HFF-Myc (cell line): ENCODE measurements at regions not wholly inside any gene's neighbourhood (a gene's known extent, or its start where the extent isn't known, plus 50 kb on each side); places are given as distances from the start of the nearest gene placed in this dataset.

Experiments
- DNase-seq: peaks from one replicate; pipeline ENCODE4 v3.0.0-alpha.2; 2011; ENCODE audit warnings: low read depth; ENCODE audit errors: extremely low read depth
- H3K4me3 ChIP-seq: replicated peaks from 2 replicates; pipeline ENCODE4 v1.5.1; 2011; ENCODE audit warnings: low read depth, mild to moderate bottlenecking, control low read depth, low read length
- TF ChIP-seq, protein P1 (sequence below): IDR thresholded peaks from 2 replicates; pipeline ENCODE4 v1.5.1; 2012; ENCODE audit warnings: mild to moderate bottlenecking, low read depth, low read length, control low read depth; ENCODE audit errors: missing control alignments

DNA sequence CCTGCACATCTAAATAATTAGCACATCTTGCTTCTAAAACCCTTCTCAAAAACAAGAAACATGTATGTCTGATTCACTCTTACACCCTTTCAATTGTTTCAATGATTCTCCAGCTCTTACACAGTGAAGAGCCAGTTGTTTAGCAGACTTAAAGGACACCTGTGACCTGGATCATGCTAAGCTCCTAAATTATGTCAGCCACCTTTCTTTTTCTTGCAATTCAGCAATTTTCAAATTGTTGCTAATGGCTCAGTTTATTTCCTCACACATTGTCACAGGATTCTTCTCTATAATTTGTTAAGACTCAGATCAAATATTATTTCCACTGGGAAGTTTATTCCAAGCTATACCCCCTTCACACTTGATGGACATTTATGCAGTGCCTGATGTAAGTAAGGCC lies 413.2 kb downstream of the PLA2G4A start:
- H3K4me3 ChIP-seq: no peak overlapping the region
- no peak for DNase-seq
- TF ChIP-seq, protein P1, sequence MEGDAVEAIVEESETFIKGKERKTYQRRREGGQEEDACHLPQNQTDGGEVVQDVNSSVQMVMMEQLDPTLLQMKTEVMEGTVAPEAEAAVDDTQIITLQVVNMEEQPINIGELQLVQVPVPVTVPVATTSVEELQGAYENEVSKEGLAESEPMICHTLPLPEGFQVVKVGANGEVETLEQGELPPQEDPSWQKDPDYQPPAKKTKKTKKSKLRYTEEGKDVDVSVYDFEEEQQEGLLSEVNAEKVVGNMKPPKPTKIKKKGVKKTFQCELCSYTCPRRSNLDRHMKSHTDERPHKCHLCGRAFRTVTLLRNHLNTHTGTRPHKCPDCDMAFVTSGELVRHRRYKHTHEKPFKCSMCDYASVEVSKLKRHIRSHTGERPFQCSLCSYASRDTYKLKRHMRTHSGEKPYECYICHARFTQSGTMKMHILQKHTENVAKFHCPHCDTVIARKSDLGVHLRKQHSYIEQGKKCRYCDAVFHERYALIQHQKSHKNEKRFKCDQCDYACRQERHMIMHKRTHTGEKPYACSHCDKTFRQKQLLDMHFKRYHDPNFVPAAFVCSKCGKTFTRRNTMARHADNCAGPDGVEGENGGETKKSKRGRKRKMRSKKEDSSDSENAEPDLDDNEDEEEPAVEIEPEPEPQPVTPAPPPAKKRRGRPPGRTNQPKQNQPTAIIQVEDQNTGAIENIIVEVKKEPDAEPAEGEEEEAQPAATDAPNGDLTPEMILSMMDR: no peak

DNA sequence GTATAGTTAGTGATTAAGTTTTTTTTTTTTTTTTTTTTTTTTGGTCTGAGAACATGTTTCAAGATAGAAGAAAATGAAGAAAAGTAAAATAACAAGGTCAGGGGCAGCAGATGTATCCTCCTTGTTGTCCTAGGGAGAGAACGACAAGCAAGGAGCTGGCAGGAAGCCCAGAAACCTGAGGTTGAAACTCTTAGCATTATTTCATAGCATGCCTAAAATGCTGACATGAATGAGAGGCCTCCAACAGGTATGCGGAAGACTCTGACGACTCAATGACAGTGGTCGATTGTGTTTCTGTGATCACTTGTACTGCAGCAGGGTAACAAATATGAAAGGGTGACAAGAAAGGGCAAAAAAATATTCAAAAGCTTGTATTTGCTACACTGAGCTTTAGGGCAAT lies 415.9 kb downstream of the PLA2G4A start:
- TF ChIP-seq, protein P1: no peak
- no peak overlapping the region for H3K4me3 ChIP-seq
- no peak for DNase-seq

GRCh38 chr1:187245201-187245600 lies 416.5 kb downstream of the PLA2G4A start:
- no peak for DNase-seq
- TF ChIP-seq, protein P1: no peak
- no peak overlapping the region for H3K4me3 ChIP-seq

- TF ChIP-seq, protein P1: no peak
- no peak for DNase-seq
- H3K4me3 ChIP-seq: no peak overlapping the region
These were observed 420.4 kb downstream of the PLA2G4A start for GRCh38 chr1:187249196-187249595.

GRCh38 chr1:187252923-187253322 lies 424.2 kb downstream of the PLA2G4A start:
- DNase-seq: no peak
- TF ChIP-seq, protein P1: no peak
- no peak overlapping the region for H3K4me3 ChIP-seq

- TF ChIP-seq, protein P1: no peak
- no peak overlapping the region for H3K4me3 ChIP-seq
- no peak for DNase-seq
These were observed 428.7 kb downstream of the PLA2G4A start for GRCh38 chr1:187257476-187257875.

GRCh38 chr1:187261637-187262036 lies 432.9 kb downstream of the PLA2G4A start:
- no peak for DNase-seq
- TF ChIP-seq, protein P1: no peak
- H3K4me3 ChIP-seq: no peak overlapping the region
